HG03432 (cell line): ENCODE measurements at regions not wholly inside any gene's neighbourhood (a gene's known extent, or its start where the extent isn't known, plus 50 kb on each side); places are given as distances from the start of the nearest gene placed in this dataset.
A peak's percentile ranks its signal among the peaks of the same experiment; 100 is the strongest.

Source experiments
- ATAC-seq: cut with Tn5 transposase; IDR thresholded peaks from one replicate; pipeline ENCODE4 v1.9.1; 2021; ENCODE audit warnings: mild to moderate bottlenecking, moderate library complexity; ENCODE audit not compliant: unreplicated experiment

- ATAC-seq: no peak
Measured at GRCh38 chr3:163890661-163891060, 1187.6 kb downstream of the SI start.

GRCh38 chr3:163879172-163879571, 1199.1 kb downstream of the SI start:
- ATAC-seq: no peak

- ATAC-seq: no peak
Measured at GRCh38 chr3:163878396-163878795, 1199.9 kb downstream of the SI start.

- ATAC-seq: no peak
Measured at GRCh38 chr3:163877805-163878204, 1200.5 kb downstream of the SI start.

- ATAC-seq: no peak
Measured at GRCh38 chr3:163863146-163863545, 1215.2 kb downstream of the SI start.

- no peak for ATAC-seq
Measured at GRCh38 chr3:163852233-163852632, 1226.1 kb downstream of the SI start.

- no peak for ATAC-seq
Measured at GRCh38 chr3:163838769-163839168, 1239.5 kb downstream of the SI start.

- no peak for ATAC-seq
Measured at GRCh38 chr3:163832547-163832946, 1245.7 kb downstream of the SI start.

- no peak for ATAC-seq
Measured at GRCh38 chr3:163821841-163822240, 1256.5 kb downstream of the SI start.

GRCh38 chr3:163817015-163817414, 1261.3 kb downstream of the SI start:
- ATAC-seq: no peak

- ATAC-seq: no peak
Measured at GRCh38 chr3:163813935-163814334, 1264.4 kb downstream of the SI start.

- no peak for ATAC-seq
Measured at GRCh38 chr3:163812006-163812405, 1266.3 kb downstream of the SI start.

GRCh38 chr3:163809540-163809993, 1268.7 kb downstream of the SI start:
- ATAC-seq: peak; percentile 94

- no peak for ATAC-seq
Measured at GRCh38 chr3:163786416-163786815, 1291.9 kb downstream of the SI start.

GRCh38 chr3:163785693-163786092, 1292.6 kb downstream of the SI start:
- peak; percentile 57 for ATAC-seq

- no peak for ATAC-seq
Measured at GRCh38 chr3:163779396-163780344, 1298.6 kb downstream of the SI start.

- ATAC-seq: no peak
Measured at GRCh38 chr3:163776743-163777142, 1301.6 kb downstream of the SI start.

- no peak for ATAC-seq
Measured at GRCh38 chr3:163773136-163773535, 1305.2 kb downstream of the SI start.

- ATAC-seq: peak; percentile 76
Measured at GRCh38 chr3:163768048-163768447, 1310.2 kb downstream of the SI start.

GRCh38 chr3:163766112-163766511, 1312.2 kb downstream of the SI start:
- no peak for ATAC-seq

GRCh38 chr3:163753033-163753432, 1325.3 kb downstream of the SI start:
- ATAC-seq: no peak

- ATAC-seq: no peak
Measured at GRCh38 chr3:163745204-163745603, 1333.1 kb downstream of the SI start.

GRCh38 chr3:163735394-163735793, 1342.9 kb downstream of the SI start:
- no peak for ATAC-seq
